Fibroblast of gingiva (primary cell): ENCODE measurements at regions not wholly inside any gene's neighbourhood (a gene's known extent, or its start where the extent isn't known, plus 50 kb on each side); places are given as distances from the start of the nearest gene placed in this dataset.
"Not testable (repeated sequence)": the region's sequence is repeated elsewhere in the genome, so short reads cannot be mapped to it uniquely, and the experiment has no call there.

Experiments used
- DNase-seq: peaks from one replicate; pipeline ENCODE4 v3.0.0-alpha.2; 2011; ENCODE audit warnings: low read depth

DNA sequence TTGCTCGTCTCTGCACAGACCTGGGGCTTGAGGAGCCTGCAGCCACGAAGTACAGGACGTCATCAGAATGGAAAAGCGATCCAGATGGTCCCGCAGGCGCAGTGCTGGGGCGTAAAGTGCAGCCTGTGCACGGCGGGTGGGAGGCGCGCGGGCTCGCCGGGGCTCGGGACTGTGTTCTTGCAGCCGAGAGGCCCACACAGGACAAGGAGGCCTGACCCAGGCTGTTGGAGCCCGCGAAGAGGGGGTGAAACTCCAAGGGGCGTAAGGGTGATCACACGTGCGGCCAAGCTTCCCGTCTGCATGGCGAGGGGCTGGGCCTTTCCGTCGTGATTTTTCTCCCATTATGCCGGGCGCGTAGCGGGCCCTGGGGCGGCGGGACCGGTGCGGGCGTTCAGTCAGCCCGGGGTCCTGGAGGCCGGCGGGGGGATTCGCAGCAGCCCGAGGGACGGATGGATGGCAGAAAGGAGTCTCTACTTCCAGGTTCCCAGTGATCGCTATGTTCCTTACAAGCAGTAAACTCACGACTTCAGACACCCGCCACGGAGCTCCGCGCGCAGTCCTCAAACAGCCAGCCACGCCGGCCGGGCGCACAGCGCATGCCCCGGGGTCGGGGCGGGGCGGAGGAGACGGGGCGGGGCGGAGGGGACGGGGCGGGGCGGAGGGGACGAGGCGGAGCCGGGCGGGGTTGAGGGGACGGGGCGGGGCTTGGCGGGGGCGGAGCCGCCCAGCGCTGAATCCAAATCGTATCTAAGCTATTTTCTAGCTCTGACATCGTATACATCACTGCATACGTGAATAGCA lies 141.0 kb upstream of the KCNJ18 start:
- peak; percentile 85 for DNase-seq

DNA sequence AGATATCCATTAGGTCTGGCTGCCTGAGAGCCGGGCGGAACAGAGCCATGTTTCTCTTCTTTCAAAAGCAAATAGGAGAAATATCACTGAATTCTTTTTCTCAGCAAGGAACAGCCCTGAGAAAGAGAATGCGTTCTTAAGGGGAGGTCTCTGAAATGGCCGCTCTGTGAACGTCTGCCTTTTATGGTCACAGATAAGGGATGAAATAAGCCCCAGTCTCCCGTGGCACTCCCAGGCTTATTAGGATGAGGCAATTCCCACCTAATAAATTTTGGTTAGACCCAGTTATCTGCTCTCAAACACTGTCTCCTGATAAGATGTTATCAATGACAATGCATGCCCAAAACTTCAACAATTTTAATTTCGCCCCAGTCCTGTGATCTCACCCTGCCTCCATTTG lies 133.4 kb upstream of the KCNJ18 start:
- DNase-seq: not testable (repeated sequence)

DNA sequence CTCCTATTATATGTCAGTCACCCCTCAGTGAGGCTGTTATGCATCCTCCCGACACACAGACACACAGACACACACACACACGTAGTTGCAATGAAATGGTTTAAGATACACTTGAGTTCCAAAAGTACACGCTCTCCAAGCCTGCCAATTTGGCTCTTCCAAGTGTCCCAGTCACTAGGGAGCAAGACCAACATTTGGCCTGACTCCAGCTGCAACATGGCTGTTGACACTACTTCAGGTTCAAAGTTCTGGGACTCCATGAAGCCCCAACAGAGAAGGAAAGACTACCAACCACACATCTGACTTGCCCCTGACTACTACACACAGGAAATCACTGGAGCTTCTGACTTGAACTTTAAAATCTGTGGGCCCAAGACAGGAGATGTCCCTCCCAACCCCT lies 128.1 kb upstream of the KCNJ18 start:
- no peak for DNase-seq

DNA sequence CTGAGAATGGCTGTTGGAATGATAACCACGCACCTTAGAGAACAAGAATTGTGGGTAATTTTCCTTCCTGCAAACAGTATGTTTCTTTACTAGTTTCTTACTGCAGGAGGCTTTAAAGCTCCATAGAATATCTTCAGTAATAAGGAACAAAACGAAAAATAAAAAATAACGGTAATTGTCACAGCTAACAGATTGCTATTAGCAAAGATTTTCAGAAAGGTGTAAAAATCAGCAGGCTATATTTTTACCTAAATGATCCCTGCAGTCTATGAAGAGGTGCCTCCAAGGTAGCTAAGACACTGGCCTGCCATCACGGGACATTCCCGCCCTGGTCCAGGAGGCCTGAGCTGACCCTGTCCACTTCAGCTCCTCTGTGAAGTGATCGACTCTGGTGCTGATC lies 127.6 kb upstream of the KCNJ18 start:
- DNase-seq: not testable (repeated sequence)

DNA sequence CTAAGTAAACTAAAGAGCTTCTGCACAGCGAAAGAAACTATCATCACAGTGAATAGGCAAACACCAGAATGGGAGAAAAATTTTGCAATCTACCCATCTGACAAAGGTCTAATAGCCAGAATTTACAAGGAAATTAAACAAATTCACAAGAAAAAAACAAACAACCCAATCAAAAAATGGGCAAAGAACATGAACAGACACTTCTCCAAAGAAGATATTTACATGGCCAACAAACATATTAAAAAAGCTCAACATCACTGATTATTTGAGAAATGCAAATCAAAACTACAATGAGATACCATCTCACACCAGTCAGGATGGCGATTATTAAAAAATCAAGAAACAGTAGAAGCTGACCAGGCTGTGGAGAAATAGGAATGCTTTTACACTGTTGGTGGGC lies 121.9 kb upstream of the KCNJ18 start:
- DNase-seq: not testable (repeated sequence)

DNA sequence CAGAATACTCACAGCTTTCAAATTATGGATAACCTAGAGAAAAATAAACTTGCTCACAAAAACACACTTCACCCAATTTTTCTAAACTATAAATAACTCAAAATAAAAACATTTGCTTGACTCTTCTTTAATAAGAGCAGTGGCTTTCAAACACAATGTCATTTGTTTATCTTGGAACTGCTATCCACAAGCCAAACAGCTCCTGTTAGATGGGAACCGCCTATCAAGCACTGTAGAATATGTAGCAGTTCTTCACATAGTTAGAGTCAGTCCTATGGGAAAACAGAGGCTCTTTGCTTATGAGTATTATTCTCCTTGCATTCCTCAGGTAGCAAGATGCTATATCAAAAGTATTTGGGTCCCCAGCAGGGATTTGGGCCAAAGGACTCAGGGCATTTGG lies 120.2 kb upstream of the KCNJ18 start:
- not testable (repeated sequence) for DNase-seq

DNA sequence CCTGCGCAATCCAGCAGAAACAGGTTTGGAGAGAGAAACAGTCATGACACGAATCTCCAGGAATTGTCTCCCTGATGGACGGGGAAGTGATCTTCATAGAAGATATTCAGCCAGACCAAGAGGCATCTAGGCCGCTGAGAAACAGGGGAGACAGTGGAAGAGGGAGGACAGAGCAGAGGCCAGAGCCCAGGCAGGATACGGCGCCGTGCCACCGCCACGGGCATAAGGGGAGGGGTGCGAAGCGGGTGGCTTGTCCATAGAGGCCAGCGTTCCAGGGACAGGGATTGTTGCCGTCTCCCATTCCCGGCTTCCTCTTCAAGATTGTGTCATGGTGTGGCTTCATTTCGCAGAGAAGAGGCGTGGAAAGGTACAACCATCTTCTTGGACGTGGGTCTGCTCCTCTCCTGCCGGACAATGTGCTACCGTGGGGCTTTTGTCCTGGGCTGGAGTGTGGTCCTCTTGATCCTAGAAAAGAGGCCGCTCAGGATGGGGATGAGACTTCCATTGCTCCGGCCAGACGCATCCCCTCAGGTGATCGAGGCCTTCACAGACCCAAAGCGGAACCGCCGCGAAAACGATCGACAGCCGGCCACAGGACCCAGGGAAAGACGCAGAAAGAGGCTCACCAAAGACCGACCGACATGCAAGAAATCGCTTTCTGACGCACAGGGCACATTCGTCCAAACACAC lies 118.9 kb upstream of the KCNJ18 start:
- not testable (repeated sequence) for DNase-seq

DNA sequence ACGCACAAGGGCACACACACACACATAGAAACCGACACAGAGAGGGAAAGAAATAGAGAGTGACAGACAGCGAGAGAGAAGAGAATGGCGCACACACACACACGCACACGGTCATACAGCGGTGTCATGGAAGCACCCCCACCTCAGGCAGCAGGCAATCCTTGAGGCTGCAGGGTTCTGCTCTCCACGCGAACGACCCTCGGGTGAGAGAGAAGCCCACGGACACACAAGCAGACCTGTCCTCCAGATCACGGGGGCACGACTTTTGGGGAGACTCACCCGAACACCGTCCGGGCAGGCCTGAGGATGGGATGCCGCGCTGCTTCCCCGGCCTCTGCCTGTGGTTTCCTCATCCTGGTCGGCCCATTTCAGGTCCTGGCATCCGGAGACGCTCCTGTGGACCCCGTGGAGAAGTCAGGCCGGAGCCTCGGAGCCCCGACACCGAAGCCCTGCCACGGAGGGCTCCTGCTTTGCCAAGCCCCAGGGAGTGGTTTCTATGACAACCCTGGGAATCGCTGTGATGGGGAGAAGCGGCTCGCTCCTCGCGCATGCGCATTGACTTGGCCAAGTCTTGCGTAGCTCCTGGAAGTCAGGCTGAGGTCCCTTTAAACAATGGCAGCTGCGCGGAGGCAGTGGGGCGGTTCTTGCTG lies 118.2 kb upstream of the KCNJ18 start:
- DNase-seq: peak; percentile 82

DNA sequence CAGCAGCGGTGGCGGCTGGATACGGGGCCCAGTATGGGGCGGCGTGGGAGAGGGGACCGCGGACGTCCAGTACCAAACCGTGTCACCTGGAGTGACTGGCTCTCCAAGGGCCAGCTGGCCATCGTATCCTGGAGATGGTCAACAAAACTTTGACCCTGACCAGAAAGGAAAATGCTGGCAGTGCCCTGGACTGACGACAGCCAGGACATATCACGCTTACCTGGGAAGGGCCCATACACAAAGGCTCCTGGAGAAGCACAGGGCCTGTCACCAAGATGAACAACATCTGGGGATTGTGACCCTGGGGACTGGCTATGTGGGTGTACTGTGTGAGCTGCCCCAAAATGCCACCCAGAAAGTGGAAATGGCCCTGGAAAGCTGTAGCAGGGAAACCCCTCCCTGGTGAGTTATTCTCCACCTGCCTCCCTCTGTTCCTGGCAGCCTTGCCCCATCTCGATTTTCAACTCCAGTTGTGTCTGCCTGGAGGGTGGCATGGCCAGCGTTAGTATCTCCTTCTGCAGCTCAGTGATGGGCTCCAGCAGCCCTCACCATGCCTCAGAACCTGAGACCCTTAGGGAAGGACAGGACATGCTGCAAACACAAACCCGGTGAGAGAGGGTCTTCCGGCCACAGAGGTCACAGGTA lies 117.6 kb upstream of the KCNJ18 start:
- DNase-seq: not testable (repeated sequence)

DNA sequence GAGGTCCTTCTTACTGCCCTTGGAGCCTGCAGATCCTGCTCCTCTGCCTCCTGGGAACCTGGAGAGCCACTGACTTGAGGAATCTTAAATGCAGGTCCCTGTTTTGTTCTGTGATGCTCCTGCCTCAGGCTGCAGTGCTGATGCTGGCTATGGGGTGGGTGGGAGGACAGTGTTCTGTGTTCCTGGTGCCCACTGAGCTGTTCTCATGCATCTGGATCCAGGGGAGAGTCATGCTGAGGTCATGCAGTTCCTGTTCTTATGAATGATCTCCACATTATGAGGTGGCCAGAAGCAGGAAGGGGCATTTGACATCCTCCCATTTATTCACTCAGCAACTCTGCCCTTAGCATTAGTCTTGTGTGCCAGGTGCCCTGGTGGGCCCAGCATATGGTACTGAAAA lies 113.5 kb upstream of the KCNJ18 start:
- DNase-seq: not testable (repeated sequence)

DNA sequence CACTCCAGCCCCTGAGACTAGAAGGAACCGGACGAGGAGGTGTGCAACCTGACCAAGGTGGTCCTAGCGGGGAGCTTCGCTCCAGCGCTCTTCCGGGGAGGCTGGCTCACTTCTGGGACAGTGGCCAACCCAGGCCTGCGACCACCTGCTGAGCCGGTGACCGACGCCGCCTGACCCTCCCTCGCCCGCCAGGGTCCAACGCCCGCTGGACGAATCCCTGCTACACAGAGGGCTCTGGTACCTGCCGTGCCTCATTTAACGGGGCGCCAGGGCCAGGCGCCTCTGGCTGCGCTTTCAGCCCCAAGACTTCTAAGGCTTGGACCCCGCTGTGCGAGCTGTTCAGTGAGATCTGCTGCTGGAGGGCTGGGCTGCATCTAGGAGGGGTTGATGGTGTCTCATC lies 99.5 kb upstream of the KCNJ18 start:
- no peak for DNase-seq

DNA sequence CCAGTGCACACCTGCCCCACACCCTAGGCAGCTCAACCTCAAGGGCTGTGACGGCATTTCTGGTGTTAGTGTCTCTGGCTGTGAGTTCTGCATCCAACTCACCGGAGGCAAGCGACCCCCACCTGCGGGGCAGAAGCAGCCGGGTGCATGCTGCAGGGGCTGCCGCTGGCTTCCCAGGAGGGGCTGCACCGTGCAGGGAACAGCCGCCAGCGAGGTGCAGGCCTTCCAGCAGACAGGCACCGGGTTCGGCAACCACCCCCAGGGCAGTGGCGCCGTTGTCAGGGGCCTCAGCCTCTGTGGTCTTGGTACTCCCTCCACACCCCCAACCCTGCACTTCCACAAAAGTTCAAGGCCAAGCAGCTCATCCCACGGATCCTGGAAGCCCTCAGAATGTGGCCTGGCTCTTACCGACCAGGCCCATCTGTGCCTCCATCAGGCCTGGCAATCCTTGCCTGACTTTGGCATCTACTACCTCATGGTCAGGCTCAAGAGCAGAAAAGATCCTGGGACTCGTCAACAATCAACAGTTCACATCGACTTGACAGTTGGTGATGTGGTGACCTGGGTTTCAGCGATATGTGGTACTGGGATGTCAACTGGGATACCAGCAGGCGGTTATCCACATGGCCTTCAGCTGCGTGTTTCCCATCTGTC lies 98.7 kb upstream of the KCNJ18 start:
- not testable (repeated sequence) for DNase-seq

DNA sequence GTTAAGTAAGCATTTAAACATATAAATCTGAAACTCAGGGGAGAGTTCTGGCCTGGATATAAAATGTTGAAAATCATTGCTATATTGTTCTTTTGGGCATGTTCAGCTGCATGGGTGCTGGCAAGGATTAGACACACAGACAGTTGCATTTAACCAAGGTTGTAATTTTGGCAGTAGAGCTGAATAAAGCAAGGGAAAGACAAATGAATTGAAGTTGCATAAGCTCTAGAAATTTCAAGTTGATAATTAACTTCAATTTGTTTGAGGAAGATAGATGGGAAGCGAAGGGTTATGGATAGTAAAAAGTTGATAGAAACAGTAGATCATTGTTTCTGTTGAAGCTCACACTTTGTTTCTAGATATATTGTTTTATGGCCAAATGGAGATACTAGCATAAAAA lies 97.2 kb upstream of the KCNJ18 start:
- no peak for DNase-seq

DNA sequence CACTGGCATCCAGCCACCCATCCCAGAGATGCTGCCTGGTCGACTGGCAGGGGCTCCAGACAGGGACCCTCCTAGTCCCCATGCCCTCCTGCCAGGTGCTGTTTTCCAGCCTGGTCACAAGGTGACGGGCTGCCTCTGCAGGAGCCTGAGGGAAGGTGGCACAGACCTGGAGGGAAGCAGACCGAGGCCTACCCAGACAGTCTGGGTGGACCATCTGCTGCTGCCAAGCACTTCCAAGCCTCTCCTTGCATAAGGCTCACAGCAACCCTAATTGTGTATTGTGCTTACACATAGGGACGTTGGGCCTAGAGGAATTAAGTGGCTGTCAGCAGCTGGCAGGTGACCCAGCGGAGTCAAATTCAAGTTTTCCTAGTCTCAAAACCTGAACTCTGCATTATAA lies 90.1 kb upstream of the KCNJ18 start:
- no peak for DNase-seq

DNA sequence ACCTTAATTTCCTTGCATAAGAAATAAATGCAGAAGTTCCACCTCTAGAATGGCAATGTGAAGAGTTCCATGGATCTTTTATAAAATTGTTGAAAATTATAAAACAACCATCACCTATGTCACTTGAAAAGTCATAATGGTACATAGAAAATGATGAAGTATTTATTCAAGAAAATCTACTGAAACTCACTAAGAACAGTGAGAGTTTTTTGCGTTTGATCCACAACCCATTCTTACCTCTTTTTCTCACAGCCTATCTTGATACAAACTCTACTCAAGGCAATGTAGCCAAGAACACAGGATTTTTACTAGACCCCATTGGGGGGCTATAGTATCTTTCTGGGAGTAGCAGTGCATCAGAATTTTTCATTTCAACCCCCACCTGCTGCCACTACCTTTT lies 89.0 kb upstream of the KCNJ18 start:
- not testable (repeated sequence) for DNase-seq

DNA sequence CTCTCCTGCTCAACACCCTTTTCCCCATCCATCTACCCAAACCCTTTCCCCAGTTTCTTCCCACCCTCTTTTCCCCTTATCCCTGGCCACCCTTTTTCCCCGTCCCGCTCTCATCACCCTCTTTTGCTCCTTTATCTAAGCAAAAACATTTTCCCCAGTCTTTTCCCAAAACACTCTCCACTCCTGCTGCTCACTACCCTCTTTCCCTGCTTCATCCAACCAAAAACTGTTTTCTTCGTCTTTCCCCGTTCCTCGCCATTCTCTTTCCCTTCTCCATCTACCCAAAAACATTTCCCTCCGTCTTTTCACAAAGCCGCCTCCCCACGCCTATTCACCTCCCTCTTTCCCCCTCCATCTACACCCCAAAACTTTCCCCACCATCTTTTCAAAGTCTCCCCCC lies 80.9 kb upstream of the KCNJ18 start:
- DNase-seq: not testable (repeated sequence)

DNA sequence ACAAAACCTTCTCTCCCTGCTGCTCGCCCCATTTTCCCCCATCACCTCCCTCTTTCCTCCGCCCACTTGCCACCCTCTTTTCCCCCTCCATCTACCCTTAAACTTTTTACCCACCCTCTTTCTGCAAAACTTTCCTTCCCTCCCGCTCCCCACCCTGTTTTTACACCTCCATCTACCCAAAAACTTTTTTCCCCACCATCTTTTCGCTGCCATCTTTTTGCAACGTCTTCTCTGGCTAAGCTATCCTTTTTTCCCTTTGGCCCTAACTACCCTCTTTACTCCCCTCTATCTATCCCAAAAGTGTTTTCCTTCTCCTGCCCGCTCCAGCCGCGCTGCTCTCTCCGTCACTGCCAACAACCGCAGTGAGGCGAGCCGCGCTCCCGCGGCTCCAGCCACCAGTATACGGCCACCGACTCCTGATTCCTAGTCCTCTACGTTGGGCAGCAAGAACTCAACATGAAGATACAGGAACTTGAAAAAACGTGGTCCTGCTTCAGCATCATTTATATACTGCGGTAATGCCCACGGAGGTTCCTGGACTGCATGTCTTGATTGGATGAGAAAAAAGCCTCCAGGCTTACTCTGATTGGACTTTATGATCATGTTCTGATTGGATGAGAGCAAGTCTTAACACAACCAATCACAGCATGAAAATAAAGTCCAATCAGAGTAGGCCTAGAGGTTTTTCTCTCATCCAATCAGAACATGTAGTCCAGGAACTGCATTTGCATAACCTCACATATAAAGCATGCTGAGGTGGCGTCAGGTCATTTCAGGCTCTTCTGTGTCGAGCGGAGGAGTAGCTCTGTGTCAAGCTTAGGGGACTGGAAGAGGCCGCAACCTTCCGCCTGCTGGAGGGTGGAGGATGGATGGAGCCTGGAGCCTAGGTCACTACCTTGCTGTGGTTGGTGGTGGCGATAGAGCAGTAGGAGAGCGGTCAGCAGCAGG lies 79.9 kb upstream of the KCNJ18 start:
- not testable (repeated sequence) for DNase-seq

DNA sequence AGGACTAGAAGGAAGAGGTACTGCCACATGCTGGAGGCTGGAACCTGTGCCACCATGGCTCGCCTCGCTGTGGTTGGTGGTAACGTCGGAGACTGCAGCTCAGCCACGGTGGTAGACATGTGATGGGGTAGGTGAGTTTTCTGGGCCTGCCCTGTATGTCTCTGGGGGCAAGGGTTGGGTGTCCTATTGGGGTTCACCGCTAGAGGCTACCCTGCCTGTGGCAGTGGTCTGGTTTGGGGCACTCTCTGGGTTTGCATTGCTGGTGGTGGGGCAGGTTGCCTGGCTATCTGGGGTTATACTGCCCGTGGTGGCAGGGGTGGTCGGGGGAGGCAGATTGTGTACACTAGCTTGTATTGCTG lies 79.3 kb upstream of the KCNJ18 start:
- DNase-seq: no peak

DNA sequence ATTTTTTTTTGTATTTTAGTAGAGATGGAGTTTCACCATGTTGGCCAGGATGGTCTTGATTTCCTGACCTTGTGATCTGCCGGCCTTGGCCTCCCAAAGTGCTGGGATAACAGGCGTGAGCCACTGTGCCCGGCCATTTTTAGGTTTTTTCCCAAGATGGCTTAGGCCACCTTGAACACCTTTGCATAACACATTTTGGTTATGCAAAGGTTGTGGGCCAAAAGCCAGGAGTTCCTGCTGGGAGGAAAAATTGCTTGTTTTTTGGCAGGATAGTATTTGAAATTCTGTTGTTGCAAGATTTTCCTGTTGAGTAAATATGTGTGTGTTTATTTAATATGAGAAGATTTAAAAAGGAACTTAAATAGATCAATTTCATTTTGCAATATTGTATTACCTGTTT lies 65.3 kb upstream of the KCNJ18 start:
- DNase-seq: not testable (repeated sequence)
